GM20000 (cell line): ENCODE measurements at regions not wholly inside any gene's neighbourhood (a gene's known extent, or its start where the extent isn't known, plus 50 kb on each side); places are given as distances from the start of the nearest gene placed in this dataset.

Experiments
- DNase-seq: peaks from one replicate; pipeline ENCODE4 v3.0.0; 2012; ENCODE audit warnings: low spot score
- CTCF ChIP-seq: IDR thresholded peaks from 2 replicates; pipeline ENCODE4 v1.5.1; 2012; ENCODE audit warnings: mild to moderate bottlenecking, control low read depth; ENCODE audit errors: extremely low read depth, missing control alignments

- TF ChIP-seq CTCF: no peak
- DNase-seq: no peak
These were observed 244.3 kb upstream of the PHYHIPL start for GRCh38 chr10:58932126-58932525.

- TF ChIP-seq CTCF: no peak
These were observed 243.7 kb upstream of the PHYHIPL start for GRCh38 chr10:58932577-58933314.

GRCh38 chr10:58936364-58936763, 240.1 kb upstream of the PHYHIPL start:
- no peak for TF ChIP-seq CTCF
- DNase-seq: no peak

More at GRCh38 chr10:58932577-58933314, 243.7 kb upstream of the PHYHIPL start:
- no peak for DNase-seq

GRCh38 chr10:58937423-58937822, 239.0 kb upstream of the PHYHIPL start:
- no peak for TF ChIP-seq CTCF
- no peak for DNase-seq

- TF ChIP-seq CTCF: no peak
- no peak for DNase-seq
These were observed 233.7 kb upstream of the PHYHIPL start for GRCh38 chr10:58942724-58943123.

GRCh38 chr10:58943256-58943890, 233.1 kb upstream of the PHYHIPL start:
- DNase-seq: no peak
- no peak for TF ChIP-seq CTCF

GRCh38 chr10:58943960-58944359, 232.5 kb upstream of the PHYHIPL start:
- no peak for DNase-seq

More at GRCh38 chr10:58943960-58944359, 232.5 kb upstream of the PHYHIPL start:
- no peak for TF ChIP-seq CTCF
